WTC11 (cell line): ENCODE measurements at regions not wholly inside any gene's neighbourhood (a gene's known extent, or its start where the extent isn't known, plus 50 kb on each side); places are given as distances from the start of the nearest gene placed in this dataset.

Experiments
- AR ChIP-seq: fragments of 250-450 bp; sonication (Bioruptor Pico); IDR thresholded peaks from 2 replicates; pipeline ENCODE4 v1.9.0; 2021; ENCODE audit warnings: mild to moderate bottlenecking
- ARID4B ChIP-seq: sonication (generic); formaldehyde crosslinking; IDR thresholded peaks from 2 replicates; pipeline ENCODE4 v1.8.0; 2023; ENCODE audit warnings: missing genetic modification reagents, mild to moderate bottlenecking, borderline replicate concordance
- CREM ChIP-seq: sonication (generic); formaldehyde crosslinking; IDR thresholded peaks from 2 replicates; pipeline ENCODE4 v1.8.1; 2022; ENCODE audit warnings: mild to moderate bottlenecking, missing genetic modification reagents, moderate library complexity
- CTCF ChIP-seq: fragments of 200-600 bp; IDR thresholded peaks from 2 replicates; pipeline ENCODE4 v1.8.0; 2022; ENCODE audit warnings: antibody characterized with exemption
- E2F5 ChIP-seq: sonication (generic); formaldehyde crosslinking; IDR thresholded peaks from 2 replicates; pipeline ENCODE4 v1.8.1; 2022; ENCODE audit warnings: mild to moderate bottlenecking, moderate library complexity, missing genetic modification reagents
- ELF4 ChIP-seq: sonication (generic); formaldehyde crosslinking; IDR thresholded peaks from 2 replicates; pipeline ENCODE4 v1.8.1; 2022; ENCODE audit warnings: low read depth, mild to moderate bottlenecking, moderate library complexity, missing genetic modification reagents
- FOXP1 ChIP-seq: sonication (generic); formaldehyde crosslinking; IDR thresholded peaks from 2 replicates; pipeline ENCODE4 v1.8.0; 2022; ENCODE audit warnings: missing genetic modification reagents, mild to moderate bottlenecking, moderate library complexity, borderline replicate concordance
- IRF1 ChIP-seq: sonication (generic); formaldehyde crosslinking; IDR thresholded peaks from 2 replicates; pipeline ENCODE4 v1.8.0; 2023; ENCODE audit warnings: missing genetic modification reagents
- JAZF1 ChIP-seq: fragments of 250-450 bp; sonication (Bioruptor Pico); IDR thresholded peaks from 2 replicates; pipeline ENCODE4 v1.9.0; 2021; ENCODE audit warnings: moderate library complexity, mild to moderate bottlenecking, inconsistent platforms
- MAX ChIP-seq: sonication (generic); formaldehyde crosslinking; IDR thresholded peaks from 2 replicates; pipeline ENCODE4 v1.8.0; 2022; ENCODE audit warnings: mild to moderate bottlenecking, missing genetic modification reagents
- MXD4 ChIP-seq: fragments of 250-450 bp; sonication (Bioruptor Pico); IDR thresholded peaks from 2 replicates; pipeline ENCODE4 v1.8.0; 2021; ENCODE audit warnings: mild to moderate bottlenecking, moderate library complexity, borderline replicate concordance
- MYBL2 ChIP-seq: sonication (generic); formaldehyde crosslinking; IDR thresholded peaks from 2 replicates; pipeline ENCODE4 v1.8.1; 2023; ENCODE audit warnings: mild to moderate bottlenecking, moderate library complexity, missing genetic modification reagents
- NFE2L1 ChIP-seq: sonication (generic); formaldehyde crosslinking; IDR thresholded peaks from 2 replicates; pipeline ENCODE4 v1.8.1; 2023; ENCODE audit warnings: missing genetic modification reagents
- PREB ChIP-seq: sonication (generic); formaldehyde crosslinking; IDR thresholded peaks from 2 replicates; pipeline ENCODE4 v1.8.1; 2022; ENCODE audit warnings: mild to moderate bottlenecking, missing genetic modification reagents, moderate library complexity, borderline replicate concordance
- PRRX2 ChIP-seq: fragments of 250-450 bp; sonication (Bioruptor Pico); IDR thresholded peaks from 2 replicates; pipeline ENCODE4 v1.8.0; 2021; ENCODE audit warnings: mild to moderate bottlenecking
- SOX15 ChIP-seq: fragments of 250-450 bp; sonication (Bioruptor Pico); IDR thresholded peaks from 2 replicates; pipeline ENCODE4 v1.9.0; 2021; ENCODE audit warnings: mild to moderate bottlenecking
- SP1 ChIP-seq: sonication (generic); formaldehyde crosslinking; conservative IDR thresholded peaks from 2 replicates; pipeline ENCODE4 v1.8.1; 2022; ENCODE audit warnings: missing genetic modification reagents
- TEAD4 ChIP-seq: sonication (generic); formaldehyde crosslinking; IDR thresholded peaks from 2 replicates; pipeline ENCODE4 v1.8.0; 2022; ENCODE audit warnings: mild to moderate bottlenecking, missing genetic modification reagents
- USF1 ChIP-seq: sonication (generic); formaldehyde crosslinking; IDR thresholded peaks from 2 replicates; pipeline ENCODE4 v1.8.0; 2022; ENCODE audit warnings: mild to moderate bottlenecking, missing genetic modification reagents
- ZNF263 ChIP-seq: sonication (generic); formaldehyde crosslinking; IDR thresholded peaks from 2 replicates; pipeline ENCODE4 v1.8.1; 2022; ENCODE audit warnings: low read depth, mild to moderate bottlenecking, moderate library complexity, missing genetic modification reagents
- ZNF317 ChIP-seq: sonication (generic); formaldehyde crosslinking; IDR thresholded peaks from 2 replicates; pipeline ENCODE4 v1.8.1; 2023; ENCODE audit warnings: low read depth, mild to moderate bottlenecking, moderate library complexity, missing genetic modification reagents, borderline replicate concordance
- ZNF416 ChIP-seq: fragments of 250-450 bp; sonication (Bioruptor Pico); IDR thresholded peaks from 2 replicates; pipeline ENCODE4 v1.9.0; 2021; ENCODE audit warnings: mild to moderate bottlenecking, inconsistent platforms
- ZSCAN18 ChIP-seq: fragments of 250-450 bp; sonication (Bioruptor Pico); IDR thresholded peaks from 2 replicates; pipeline ENCODE4 v2.1.2; 2022; ENCODE audit warnings: mild to moderate bottlenecking, moderate library complexity

GRCh38 chr12:124140944-124141486 is 153.9 kb upstream of the RFLNA start (continued):
- TF ChIP-seq ARID4B (CRISPR knock-in tag) = no peak
- peak; percentile 57; the same call in 1 of the 2 replicates for TF ChIP-seq MYBL2
- no peak for TF ChIP-seq SP1 (CRISPR knock-in tag)
- peak; percentile 42; the same call in 1 of the 2 replicates for TF ChIP-seq MAX (CRISPR knock-in tag)
- peak; percentile 67 for TF ChIP-seq USF1 (CRISPR knock-in tag)
- TF ChIP-seq MXD4 (CRISPR knock-in tag) = no peak
- TF ChIP-seq E2F5 (CRISPR knock-in tag) = no peak
- TF ChIP-seq CREM = no peak; the same call in 1 of the 2 replicates
- no peak for TF ChIP-seq FOXP1 (CRISPR knock-in tag)
- no peak for TF ChIP-seq ZNF317 (CRISPR knock-in tag)
- no peak for TF ChIP-seq ELF4 (CRISPR knock-in tag)
- TF ChIP-seq AR (CRISPR knock-in tag) = no peak
- TF ChIP-seq PRRX2 = no peak
- no peak for TF ChIP-seq ZSCAN18 (CRISPR knock-in tag)
- no peak for TF ChIP-seq TEAD4 (CRISPR knock-in tag)
- no peak for TF ChIP-seq ZNF416 (CRISPR knock-in tag)
- no peak for TF ChIP-seq PREB
- TF ChIP-seq IRF1 (CRISPR knock-in tag) = no peak
- no peak for TF ChIP-seq JAZF1 (CRISPR knock-in tag)
- no peak for TF ChIP-seq SOX15
- TF ChIP-seq CTCF = no peak
- TF ChIP-seq ZNF263 (CRISPR knock-in tag) = 0 out of 2 replicates have a peak, but pooled peaks have one; percentile 54
- TF ChIP-seq NFE2L1 (CRISPR knock-in tag) = no peak
